ENCODE measurements at regions not wholly inside any gene's neighbourhood (a gene's known extent, or its start where the extent isn't known, plus 50 kb on each side); places are given as distances from the start of the nearest gene placed in this dataset.

- Histone ChIP-seq H3K9me2 (ENCODE audit: insufficient read depth, low read length) (no peaks in the 10 kb centered on the region), H4K20me1 (ENCODE audit: insufficient read depth, low read length) (no peaks in the 10 kb centered on the region), H3K4me2 (ENCODE audit: low read length) (no peak overlapping the region), H3K36me3 (ENCODE audit: insufficient read depth, low read length) (no peaks in the 10 kb centered on the region), H3K4me1 (ENCODE audit: insufficient read depth, low read length, poor library complexity, severe bottlenecking) (no peaks in the 10 kb centered on the region), H3K4me3 (ENCODE audit: low read depth, low read length, poor library complexity, severe bottlenecking) (no peak overlapping the region), H3K27ac (ENCODE audit: low read depth, low read length, poor library complexity, severe bottlenecking) (no peak overlapping the region), H3K9me3 (ENCODE audit: low read length) (no peaks in the 10 kb centered on the region), H3K79me2 (ENCODE audit: insufficient read depth, low read depth, low read length) (no peaks in the 10 kb centered on the region), H2AFZ (ENCODE audit: low read length) (no peak overlapping the region)
- CTCF ChIA-PET (ENCODE audit: unreplicated experiment): no interaction called here
- no peak for TF ChIP-seq CTCF (conservative IDR thresholded peaks at IDR 0.05; ENCODE audit: low read length)
- no peak for TF ChIP-seq EZH2phosphoT487 (IDR thresholded peaks at IDR 0.05; ENCODE audit: borderline replicate concordance, low read depth, low read length)
- BruUV-seq (replicated peaks): no TSS peak
- intact Hi-C loops (cut with micrococcal nuclease; ENCODE audit: unreplicated experiment): no loop called here
- POLR2A ChIA-PET: no interaction called here
- no peak for DNase-seq (ENCODE audit: low spot score)
Measured at GRCh38 chr3:159565313-159565712, 423.3 kb upstream of the IL12A start.

- TF ChIP-seq EZH2phosphoT487 (IDR thresholded peaks at IDR 0.05; ENCODE audit: borderline replicate concordance, low read depth, low read length): no peak
- no peak for TF ChIP-seq CTCF (conservative IDR thresholded peaks at IDR 0.05; ENCODE audit: low read length)
- no peak for DNase-seq (ENCODE audit: low spot score)
- Histone ChIP-seq H2AFZ (ENCODE audit: low read length) (no peak overlapping the region), H4K20me1 (ENCODE audit: insufficient read depth, low read length) (no peaks in the 10 kb centered on the region), H3K79me2 (ENCODE audit: insufficient read depth, low read depth, low read length) (no peaks in the 10 kb centered on the region), H3K36me3 (ENCODE audit: insufficient read depth, low read length) (no peaks in the 10 kb centered on the region), H3K9me2 (ENCODE audit: insufficient read depth, low read length) (no peaks in the 10 kb centered on the region), H3K9me3 (ENCODE audit: low read length) (no peaks in the 10 kb centered on the region), H3K4me1 (ENCODE audit: insufficient read depth, low read length, poor library complexity, severe bottlenecking) (no peaks in the 10 kb centered on the region), H3K4me3 (ENCODE audit: low read depth, low read length, poor library complexity, severe bottlenecking) (no peak overlapping the region), H3K4me2 (ENCODE audit: low read length) (no peak overlapping the region), H3K27ac (ENCODE audit: low read depth, low read length, poor library complexity, severe bottlenecking) (no peak overlapping the region)
- intact Hi-C loops (cut with micrococcal nuclease; ENCODE audit: unreplicated experiment): no loop called here
- no TSS peak for BruUV-seq (replicated peaks)
- CTCF ChIA-PET (ENCODE audit: unreplicated experiment): no interaction called here
- POLR2A ChIA-PET: interaction anchor here (0.6 to 0.7 kb wide), 2 partner anchors 27 to 659 kb away, joined by 3 to 4 read pairs; no protein-coding TSS in a partner anchor
Measured at GRCh38 chr3:159583662-159584061, 405.0 kb upstream of the IL12A start.

- Histone ChIP-seq H3K36me3 (ENCODE audit: insufficient read depth, low read length) (no peaks in the 10 kb centered on the region), H3K4me2 (ENCODE audit: low read length) (no peak overlapping the region), H4K20me1 (ENCODE audit: insufficient read depth, low read length) (no peaks in the 10 kb centered on the region), H3K9me2 (ENCODE audit: insufficient read depth, low read length) (no peaks in the 10 kb centered on the region), H3K4me1 (ENCODE audit: insufficient read depth, low read length, poor library complexity, severe bottlenecking) (no peaks in the 10 kb centered on the region), H3K9me3 (ENCODE audit: low read length) (no peaks in the 10 kb centered on the region), H2AFZ (ENCODE audit: low read length) (no peak overlapping the region), H3K79me2 (ENCODE audit: insufficient read depth, low read depth, low read length) (no peaks in the 10 kb centered on the region), H3K4me3 (ENCODE audit: low read depth, low read length, poor library complexity, severe bottlenecking) (no peak overlapping the region), H3K27ac (ENCODE audit: low read depth, low read length, poor library complexity, severe bottlenecking) (no peak overlapping the region)
- no peak for DNase-seq (ENCODE audit: low spot score)
- ChIA-PET CTCF (ENCODE audit: unreplicated experiment) (no interaction called here), POLR2A (interaction anchor here (0.7 kb wide), 1 partner anchor 660 kb away, joined by 4 read pairs; no protein-coding TSS in a partner anchor)
- no TSS peak for BruUV-seq (replicated peaks)
- no peak for TF ChIP-seq EZH2phosphoT487 (IDR thresholded peaks at IDR 0.05; ENCODE audit: borderline replicate concordance, low read depth, low read length)
- no peak for TF ChIP-seq CTCF (conservative IDR thresholded peaks at IDR 0.05; ENCODE audit: low read length)
- intact Hi-C loops (cut with micrococcal nuclease; ENCODE audit: unreplicated experiment): no loop called here
Measured at GRCh38 chr3:159584421-159584820, 404.2 kb upstream of the IL12A start.

All from OCI-LY7 (cell line).